Vagina (tissue), 2 donors: ENCODE measurements at regions not wholly inside any gene's neighbourhood (a gene's known extent, or its start where the extent isn't known, plus 50 kb on each side); places are given as distances from the start of the nearest gene placed in this dataset.
"Not testable (repeated sequence)": the region's sequence is repeated elsewhere in the genome, so short reads cannot be mapped to it uniquely, and the experiment has no call there.

ENCODE experiments used
- DNase-seq, 2 donors: peaks; one replicate each; pipeline ENCODE4 v3.0.0-alpha.2; 2017; ENCODE audit errors: extremely low spot score in 2 of 2
- H3K27ac ChIP-seq: fragments of 200-600 bp; sonication (generic); one replicate; pipeline ENCODE4 v1.5.1; 2019
- H3K27me3 ChIP-seq: fragments of 200-600 bp; sonication (generic); one replicate; pipeline ENCODE4 v1.5.1; 2019
- H3K36me3 ChIP-seq, 2 donors: fragments of 200-600 bp; sonication (generic); one replicate each; pipeline ENCODE4 v1.5.1; 2017 to 2019
- H3K4me1 ChIP-seq: fragments of 200-600 bp; sonication (generic); one replicate; pipeline ENCODE4 v1.5.1; 2019
- H3K4me3 ChIP-seq, 2 donors: fragments of 200-600 bp; sonication (generic); 1 replicate in 1 of 2; 2 replicates in 1 of 2; pipeline ENCODE4 v1.5.1; 2016 to 2019
- H3K9me3 ChIP-seq: fragments of 200-600 bp; sonication (generic); one replicate; pipeline ENCODE4 v1.5.1; 2019
- CTCF ChIP-seq, 3 experiments: fragments of 450-650 bp in 2 of 3; fragments of 200-600 bp in 1 of 3; sonication (generic) in 1 of 3; IDR thresholded peaks; one replicate each; pipeline ENCODE4 v1.5.1; 2017 to 2019; ENCODE audit warnings: antibody characterized with exemption in 3 of 3, mild to moderate bottlenecking in 2 of 3, moderate library complexity in 2 of 3
- POLR2A ChIP-seq, 2 donors: fragments of 450-650 bp; IDR thresholded peaks; one replicate each; pipeline ENCODE4 v1.6.1; 2017; ENCODE audit warnings: antibody characterized with exemption in 2 of 2, mild to moderate bottlenecking in 2 of 2, moderate library complexity in 2 of 2
- POLR2AphosphoS5 ChIP-seq, 2 donors: sonication (generic); formaldehyde crosslinking; IDR thresholded peaks; one replicate each; pipeline ENCODE4 v1.9.0; 2017; ENCODE audit warnings: antibody characterized with exemption in 2 of 2, mild to moderate bottlenecking in 2 of 2, low read depth in 1 of 2; ENCODE audit not compliant: insufficient read depth in 1 of 2
- intact Hi-C: fragments of 100-400 bp; cut with DNase I; formaldehyde crosslinking; loops from one replicate; pipeline ENCODE4 v1.15.1; 2023

GRCh38 chr13:68535329-68535728 is 1305.2 kb upstream of the PCDH9 start:
- no peak for DNase-seq
- Histone ChIP-seq H3K36me3 (no peaks in the 10 kb centered on the region), H3K27ac (no peak overlapping the region), H3K4me1 (no peaks in the 10 kb centered on the region), H3K4me3 (no peak overlapping the region), H3K27me3 (no peaks in the 10 kb centered on the region), H3K9me3 (no peaks in the 10 kb centered on the region)
- intact Hi-C loops, result no loop called here
- TF ChIP-seq POLR2A (IDR thresholded peaks at IDR 0.05) (no peak), CTCF (IDR thresholded peaks at IDR 0.05) (no peak), POLR2AphosphoS5 (IDR thresholded peaks at IDR 0.05; ENCODE audit: insufficient read depth in 1 of 2, low read depth in 1 of 2) (no peak)

- H3K27ac ChIP-seq, H3K4me3 ChIP-seq, H3K36me3 ChIP-seq, H3K9me3 ChIP-seq, H3K4me1 ChIP-seq, H3K27me3 ChIP-seq, DNase-seq, intact Hi-C loops: not testable (repeated sequence)
Observed at GRCh38 chr13:68527167-68527566, 1297.0 kb upstream of the PCDH9 start.

- Histone ChIP-seq H3K27ac (no peak overlapping the region), H3K4me1 (no peaks in the 10 kb centered on the region), H3K4me3 (no peak overlapping the region), H3K9me3 (no peaks in the 10 kb centered on the region), H3K36me3 (no peaks in the 10 kb centered on the region), H3K27me3 (no peaks in the 10 kb centered on the region)
- TF ChIP-seq POLR2A (IDR thresholded peaks at IDR 0.05) (no peak), CTCF (IDR thresholded peaks at IDR 0.05) (no peak), POLR2AphosphoS5 (IDR thresholded peaks at IDR 0.05; ENCODE audit: insufficient read depth in 1 of 2, low read depth in 1 of 2) (no peak)
- intact Hi-C loops, result no loop called here
- DNase-seq, result no peak
Observed at GRCh38 chr13:68523838-68524424, 1293.8 kb upstream of the PCDH9 start.

GRCh38 chr13:68522184-68522583 is 1292.0 kb upstream of the PCDH9 start:
- H3K27ac ChIP-seq, result no peak overlapping the region
- H3K4me1 ChIP-seq, result no peaks in the 10 kb centered on the region
- no peak overlapping the region for H3K4me3 ChIP-seq
- no peaks in the 10 kb centered on the region for H3K9me3 ChIP-seq
- intact Hi-C loops, result no loop called here
- no peak for DNase-seq
- H3K27me3 ChIP-seq, result no peaks in the 10 kb centered on the region
- no peaks in the 10 kb centered on the region for H3K36me3 ChIP-seq
- TF ChIP-seq POLR2A (IDR thresholded peaks at IDR 0.05) (no peak), CTCF (IDR thresholded peaks at IDR 0.05) (no peak), POLR2AphosphoS5 (IDR thresholded peaks at IDR 0.05; ENCODE audit: insufficient read depth in 1 of 2, low read depth in 1 of 2) (no peak)

GRCh38 chr13:68509734-68510621 is 1279.8 kb upstream of the PCDH9 start:
- no peak for DNase-seq
- no peak overlapping the region for H3K27ac ChIP-seq
- H3K9me3 ChIP-seq, result no peaks in the 10 kb centered on the region
- H3K4me1 ChIP-seq, result no peaks in the 10 kb centered on the region
- H3K27me3 ChIP-seq, result no peaks in the 10 kb centered on the region
- no peak for TF ChIP-seq POLR2AphosphoS5 (IDR thresholded peaks at IDR 0.05; ENCODE audit: insufficient read depth in 1 of 2, low read depth in 1 of 2)
- TF ChIP-seq POLR2A (IDR thresholded peaks at IDR 0.05), result no peak
- TF ChIP-seq CTCF (IDR thresholded peaks at IDR 0.05), result no peak
- no peak overlapping the region for H3K4me3 ChIP-seq
- H3K36me3 ChIP-seq, result no peaks in the 10 kb centered on the region
- intact Hi-C loops, result no loop called here
